Epithelial cell of proximal tubule (primary cell): ENCODE measurements at regions not wholly inside any gene's neighbourhood (a gene's known extent, or its start where the extent isn't known, plus 50 kb on each side); places are given as distances from the start of the nearest gene placed in this dataset.

Experiments used
- DNase-seq: peaks from one replicate; pipeline ENCODE4 v3.0.0-alpha.2; 2011; ENCODE audit warnings: low read depth
- H3K4me3 ChIP-seq: 2 replicates; pipeline ENCODE4 v1.5.1; 2011; ENCODE audit warnings: low read depth, mild to moderate bottlenecking, low read length
- CTCF ChIP-seq: conservative IDR thresholded peaks from 2 replicates; pipeline ENCODE4 v1.5.1; 2012; ENCODE audit warnings: low read depth, mild to moderate bottlenecking, low read length

DNA sequence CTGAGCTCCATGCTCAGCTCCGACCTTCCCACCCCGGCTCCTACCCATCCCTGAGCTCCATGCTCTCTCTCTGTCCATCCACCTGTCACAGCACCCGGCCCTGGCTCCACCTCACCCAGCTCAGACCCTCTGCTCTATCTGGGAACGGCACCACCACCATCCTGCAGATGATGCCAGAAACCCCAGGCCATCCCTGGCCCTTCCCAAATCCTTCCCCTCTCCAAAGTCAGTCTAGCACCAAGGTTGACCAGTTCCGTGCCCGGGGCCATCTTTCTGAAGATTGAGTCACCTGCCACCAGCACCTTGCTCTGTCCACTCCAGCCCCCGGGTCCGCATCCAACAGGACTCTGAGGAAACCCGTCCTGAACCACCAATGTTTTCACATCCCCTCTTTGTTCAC is 969.6 kb downstream of the BRD1 start:
- no peak overlapping the region for H3K4me3 ChIP-seq
- DNase-seq, result no peak
- no peak for TF ChIP-seq CTCF

DNA sequence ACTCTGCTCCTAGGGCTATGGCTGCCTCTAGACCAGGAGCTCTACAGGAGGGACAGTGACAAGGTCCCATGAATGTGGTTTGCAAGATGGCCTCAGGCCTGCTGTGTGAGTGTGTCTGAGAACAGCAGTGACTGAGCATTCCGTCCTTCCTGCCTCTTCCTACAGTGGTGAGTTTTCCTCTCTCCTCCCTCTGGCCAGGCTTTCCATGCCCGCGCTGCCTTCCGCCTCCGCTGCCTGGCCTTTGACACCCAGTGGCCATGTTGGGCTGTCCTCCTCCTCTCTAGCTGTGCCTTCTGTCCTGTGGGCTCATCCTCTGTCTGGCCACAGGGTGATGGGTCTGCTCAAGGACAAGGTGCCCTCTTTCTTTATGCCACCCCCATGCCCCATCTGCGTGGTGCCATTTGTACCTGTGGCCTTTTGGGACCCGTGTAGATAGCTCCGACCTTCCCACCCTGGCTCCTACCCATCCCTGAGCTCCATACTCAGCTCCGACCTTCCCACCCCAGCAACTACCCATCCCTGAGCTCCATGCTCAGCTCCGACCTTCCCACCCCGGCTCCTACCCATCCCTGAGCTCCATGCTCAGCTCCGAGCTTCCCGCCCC is 970.4 kb downstream of the BRD1 start:
- TF ChIP-seq CTCF, result no peak
- H3K4me3 ChIP-seq, result no peak overlapping the region
- DNase-seq, result no peak

DNA sequence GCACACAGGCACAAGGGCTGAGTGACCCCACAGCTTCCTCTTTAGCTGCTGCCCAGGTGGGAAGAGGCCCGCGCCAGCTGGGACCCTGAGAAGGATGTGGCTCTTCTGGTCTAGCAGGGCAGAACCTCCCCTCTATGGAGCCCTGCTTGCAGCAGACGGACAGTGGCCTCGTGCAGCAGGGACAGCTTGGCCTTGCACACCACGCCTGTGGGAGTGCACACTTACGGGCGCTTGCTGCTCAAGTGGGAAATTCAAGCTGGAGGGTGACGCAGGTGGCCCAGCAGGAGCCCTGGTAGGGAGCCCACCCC is 971.4 kb downstream of the BRD1 start:
- no peak overlapping the region for H3K4me3 ChIP-seq
- no peak for TF ChIP-seq CTCF
- DNase-seq, result no peak

GRCh38 chr22:48855593-48856307 is 971.9 kb downstream of the BRD1 start:
- H3K4me3 ChIP-seq, result no peak overlapping the region
- DNase-seq, result no peak
- TF ChIP-seq CTCF, result no peak

DNA sequence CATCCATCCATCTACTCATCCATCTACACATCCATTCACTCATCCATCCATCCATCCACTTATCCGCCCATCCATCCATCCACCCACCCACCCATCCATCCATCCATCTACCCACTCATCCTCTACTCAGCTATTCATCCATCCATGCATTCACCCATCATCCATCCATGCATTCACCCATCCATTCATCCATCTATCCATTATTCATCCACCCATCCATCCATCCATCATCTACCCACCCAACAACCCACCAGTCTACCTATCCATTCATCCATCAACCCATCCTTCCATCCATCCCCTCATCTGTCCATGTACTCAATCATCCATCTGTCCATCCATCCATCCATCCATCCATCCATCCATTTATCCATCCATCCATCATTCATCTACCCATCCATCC is 972.7 kb downstream of the BRD1 start:
- DNase-seq, result no peak
- no peak for TF ChIP-seq CTCF
- H3K4me3 ChIP-seq, result no peak overlapping the region

DNA sequence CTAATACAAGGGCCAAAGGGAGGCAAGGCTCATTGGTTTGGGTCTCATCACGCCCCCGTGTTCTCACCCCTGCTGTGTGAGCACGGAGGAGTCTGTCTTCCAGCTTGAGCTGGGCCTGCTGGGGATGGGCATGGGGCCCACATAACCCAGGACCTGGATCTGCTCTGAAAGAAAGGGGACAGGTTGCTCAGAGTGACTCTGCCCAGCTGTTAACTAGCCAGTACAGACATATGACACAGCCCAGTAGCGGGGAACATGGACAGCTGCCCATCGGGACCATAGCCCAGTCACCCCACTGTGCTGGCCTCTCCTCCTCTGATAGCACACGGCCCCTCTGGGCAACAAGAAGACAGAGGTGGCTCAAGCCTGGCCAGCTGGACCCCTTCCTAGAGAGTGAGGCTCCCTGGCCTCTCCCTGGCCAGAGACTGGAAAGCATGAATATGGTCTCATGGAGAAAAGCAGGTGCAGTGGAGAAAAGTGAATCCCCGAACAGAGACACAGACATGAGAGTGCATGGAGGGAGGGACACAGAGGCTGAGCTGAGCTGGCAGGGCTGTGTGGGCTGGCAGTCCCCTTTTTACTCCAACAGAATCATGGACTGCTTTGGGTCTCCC is 973.9 kb downstream of the BRD1 start:
- H3K4me3 ChIP-seq, result no peak overlapping the region
- TF ChIP-seq CTCF, result no peak

More for the DNA sequence above, 973.9 kb downstream of the BRD1 start:
- DNase-seq, result no peak
